IMR-90 (cell line): ENCODE measurements at regions not wholly inside any gene's neighbourhood (a gene's known extent, or its start where the extent isn't known, plus 50 kb on each side); places are given as distances from the start of the nearest gene placed in this dataset.

Experiments
- ATAC-seq: fragments of 200-7000 bp; cut with Tn5 transposase; 2 replicates; pipeline ENCODE4 v1.9.1; 2020; ENCODE audit warnings: low read depth, mild to moderate bottlenecking, moderate library complexity
- BruUV-seq: library from RNA; stranded (reverse); fragments of 400-500 nt; replicated peaks from 2 replicates; lab custom pipeline; 2021; lab: Mats Ljungman, UMichigan
- CTCF ChIA-PET: fragments of 300-600 bp; formaldehyde crosslinking; extraction: SDS; loops from one replicate; lab custom pipeline; 2021; ENCODE audit warnings: antibody characterized with exemption; lab: Yijun Ruan, JAX
- POLR2A ChIA-PET: fragments of 300-600 bp; sonication (Branson Sonifier 250); formaldehyde crosslinking; loops from one replicate; lab custom pipeline; 2022; ENCODE audit warnings: antibody characterized with exemption; ENCODE audit not compliant: unreplicated experiment; lab: Charles Lee
- DNase-seq: peaks from one replicate; pipeline ENCODE4 v3.0.0; 2013
- H2AFZ ChIP-seq: replicated peaks from 2 replicates; pipeline ENCODE3; 2013; ENCODE audit warnings: low read length, mild to moderate bottlenecking; ENCODE audit not compliant: poor library complexity
- H2AK5ac ChIP-seq: 2 replicates; pipeline ENCODE4 v1.6.1; 2013; ENCODE audit warnings: low read depth, low read length, inconsistent platforms
- H2AK9ac ChIP-seq: replicated peaks from 2 replicates; pipeline ENCODE3; 2013; ENCODE audit warnings: mild to moderate bottlenecking, low read depth, low read length, moderate library complexity; ENCODE audit not compliant: poor library complexity
- H2BK120ac ChIP-seq: 2 replicates; pipeline ENCODE4 v1.6.1; 2013; ENCODE audit warnings: low read depth, low read length, inconsistent platforms
- H2BK15ac ChIP-seq: 3 replicates; pipeline ENCODE4 v1.6.1; 2013; ENCODE audit warnings: low read depth, low read length, inconsistent platforms
- H2BK20ac ChIP-seq: 2 replicates; pipeline ENCODE4 v1.6.1; 2013; ENCODE audit warnings: low read depth, mild to moderate bottlenecking, inconsistent platforms, low read length, moderate library complexity
- H2BK5ac ChIP-seq: 2 replicates; pipeline ENCODE4 v1.6.1; 2013; ENCODE audit warnings: mild to moderate bottlenecking, low read depth, low read length, inconsistent platforms; ENCODE audit not compliant: poor library complexity, severe bottlenecking
- H3K14ac ChIP-seq: replicated peaks from 2 replicates; pipeline ENCODE4 v1.6.1; 2013; ENCODE audit warnings: low read depth, low read length, inconsistent platforms
- H3K18ac ChIP-seq: 2 replicates; pipeline ENCODE4 v1.6.1; 2013; ENCODE audit warnings: low read depth, low read length, control low read depth
- H3K23ac ChIP-seq: 2 replicates; pipeline ENCODE4 v1.6.1; 2013; ENCODE audit warnings: low read depth, low read length, inconsistent platforms
- H3K27ac ChIP-seq: 2 replicates; pipeline ENCODE4 v1.5.1; 2013; ENCODE audit warnings: mild to moderate bottlenecking, control low read depth, low read length; ENCODE audit not compliant: insufficient read depth
- H3K27me3 ChIP-seq: 2 replicates; pipeline ENCODE4 v1.6.1; 2013; ENCODE audit warnings: low read length; ENCODE audit not compliant: control insufficient read depth, insufficient read depth
- H3K36me3 ChIP-seq: 2 replicates; pipeline ENCODE4 v1.6.1; 2013; ENCODE audit warnings: low read length, mixed read lengths; ENCODE audit not compliant: control insufficient read depth, insufficient read depth
- H3K4ac ChIP-seq: 2 replicates; pipeline ENCODE4 v1.6.1; 2013; ENCODE audit warnings: low read depth, low read length, inconsistent platforms
- H3K4me1 ChIP-seq: 2 replicates; pipeline ENCODE4 v1.6.1; 2013; ENCODE audit warnings: low read length, mixed read lengths; ENCODE audit not compliant: control insufficient read depth, insufficient read depth
- H3K4me2 ChIP-seq: 2 replicates; pipeline ENCODE4 v1.6.1; 2013; ENCODE audit warnings: low read depth, mild to moderate bottlenecking, control low read depth, low read length, moderate library complexity
- H3K4me3 ChIP-seq: 2 replicates; pipeline ENCODE4 v1.5.1; 2013; ENCODE audit warnings: low read depth, mild to moderate bottlenecking, control low read depth, low read length, moderate library complexity; ENCODE audit not compliant: insufficient read depth
- H3K56ac ChIP-seq: 2 replicates; pipeline ENCODE4 v1.6.1; 2013; ENCODE audit warnings: low read length, inconsistent platforms; ENCODE audit not compliant: insufficient read depth; ENCODE audit errors: extremely low read depth
- H3K79me1 ChIP-seq, 2 experiments: 2 replicates each; pipeline ENCODE4 v1.6.1; 2013; ENCODE audit warnings: low read length in 2 of 2, inconsistent platforms in 1 of 2, low read depth in 1 of 2
- H3K9ac ChIP-seq: 2 replicates; pipeline ENCODE4 v1.6.1; 2013; ENCODE audit warnings: low read depth, low read length, control low read depth
- H3K9me1 ChIP-seq: 2 replicates; pipeline ENCODE4 v1.6.1; 2013; ENCODE audit warnings: low read length, inconsistent platforms; ENCODE audit not compliant: insufficient read depth
- H3K9me3 ChIP-seq: 2 replicates; pipeline ENCODE4 v1.6.1; 2013; ENCODE audit warnings: low read length; ENCODE audit not compliant: control insufficient read depth, insufficient read depth
- H4K20me1 ChIP-seq: 2 replicates; pipeline ENCODE4 v1.6.1; 2013; ENCODE audit warnings: low read length, inconsistent platforms; ENCODE audit not compliant: insufficient read depth
- H4K5ac ChIP-seq: 2 replicates; pipeline ENCODE4 v1.6.1; 2013; ENCODE audit warnings: mild to moderate bottlenecking, low read depth, low read length, control low read depth
- H4K8ac ChIP-seq, 2 experiments: 2 replicates each; pipeline ENCODE4 v1.6.1; 2013; ENCODE audit warnings: low read depth in 2 of 2, low read length in 2 of 2, control low read depth in 1 of 2, inconsistent platforms in 1 of 2
- H4K91ac ChIP-seq: 2 replicates; pipeline ENCODE4 v1.6.1; 2013; ENCODE audit warnings: low read depth, low read length, inconsistent platforms; ENCODE audit not compliant: insufficient read depth
- BHLHE40 ChIP-seq: fragments of 150-350 bp; IDR thresholded peaks from 2 replicates; pipeline ENCODE4 v1.6.1; 2016; ENCODE audit warnings: mild to moderate bottlenecking, low read depth, low read length
- CEBPB ChIP-seq: IDR thresholded peaks from 2 replicates; pipeline ENCODE4 v1.6.1; 2012; ENCODE audit warnings: low read depth, low read length, improper control_type of control experiment
- CHD1 ChIP-seq: IDR thresholded peaks from 2 replicates; pipeline ENCODE4 v1.6.1; 2012; ENCODE audit warnings: low read depth, low read length, improper control_type of control experiment
- FOS ChIP-seq: fragments of 150-350 bp; IDR thresholded peaks from 2 replicates; pipeline ENCODE4 v1.6.1; 2016; ENCODE audit warnings: low read depth, low read length
- MAFK ChIP-seq: IDR thresholded peaks from 2 replicates; pipeline ENCODE4 v1.6.1; 2012; ENCODE audit warnings: low read depth, low read length, improper control_type of control experiment
- MAZ ChIP-seq: IDR thresholded peaks from 2 replicates; pipeline ENCODE4 v1.6.1; 2012; ENCODE audit warnings: low read depth, mild to moderate bottlenecking, low read length, improper control_type of control experiment, moderate library complexity, borderline replicate concordance
- MXI1 ChIP-seq: IDR thresholded peaks from 2 replicates; pipeline ENCODE4 v1.6.1; 2012; ENCODE audit warnings: low read depth, mild to moderate bottlenecking, low read length, moderate library complexity, borderline replicate concordance
- NFE2L2 ChIP-seq: fragments of 150-350 bp; IDR thresholded peaks from 2 replicates; pipeline ENCODE4 v1.6.1; 2016; ENCODE audit warnings: low read depth, mild to moderate bottlenecking, low read length
- POLR2A ChIP-seq: IDR thresholded peaks from 2 replicates; pipeline ENCODE4 v1.6.1; 2012; ENCODE audit warnings: mild to moderate bottlenecking, low read depth, low read length
- RAD21 ChIP-seq: IDR thresholded peaks from 2 replicates; pipeline ENCODE4 v1.6.1; 2012; ENCODE audit warnings: low read length, improper control_type of control experiment
- RCOR1 ChIP-seq: IDR thresholded peaks from 2 replicates; pipeline ENCODE4 v1.6.1; 2012; ENCODE audit warnings: mild to moderate bottlenecking, low read length, improper control_type of control experiment; ENCODE audit not compliant: insufficient replicate concordance
- RFX5 ChIP-seq: IDR thresholded peaks from 2 replicates; pipeline ENCODE4 v1.8.0; 2012; ENCODE audit warnings: low read depth, mild to moderate bottlenecking, low read length, moderate library complexity
- SMC3 ChIP-seq: fragments of 150-350 bp; IDR thresholded peaks from 2 replicates; pipeline ENCODE4 v1.6.1; 2016; ENCODE audit warnings: low read depth, mild to moderate bottlenecking, antibody characterized with exemption, low read length, moderate library complexity
- WGBS, 2 experiments: methylation state at CpG; one replicate each; pipeline versions ENCODE4 v1.1.5 to v1.1.7; 2013; ENCODE audit warnings: missing lambda C conversion rate in 2 of 2; ENCODE audit not compliant: insufficient read length in 1 of 2; ENCODE audit errors: extremely low coverage in 2 of 2; 5-methylcytosine and 5-hydroxymethylcytosine counted together
- dilution Hi-C: fragments of 300-500 bp; cut with HindIII; formaldehyde crosslinking; loops from one replicate; pipeline ENCODE4 v1.14.3; 2018; ENCODE audit warnings: low sequenced_read_pairs; ENCODE audit not compliant: unreplicated experiment
- in situ Hi-C: fragments of 300-500 bp; cut with MboI; formaldehyde crosslinking; loops from 3 replicates; pipeline ENCODE4 v1.14.3; 2019; ENCODE audit warnings: low sequenced_read_pairs, inconsistent platforms, mixed read lengths
- intact Hi-C: fragments of 100-400 bp; cut with micrococcal nuclease; formaldehyde crosslinking; loops from 2 replicates; pipeline ENCODE4 v1.10.0; 2022
- TF ChIP-seq, protein P1 (sequence below): fragments of 150-350 bp; IDR thresholded peaks from 2 replicates; pipeline ENCODE4 v1.6.1; 2017; ENCODE audit warnings: mild to moderate bottlenecking, antibody characterized with exemption, low read length, low read depth
- TF ChIP-seq, protein P2 (sequence below): conservative IDR thresholded peaks from 2 replicates; pipeline ENCODE4 v1.5.1; 2012; ENCODE audit warnings: mild to moderate bottlenecking, low read depth, low read length, improper control_type of control experiment
- TF ChIP-seq, protein P3 (sequence below): fragments of 150-350 bp; IDR thresholded peaks from 2 replicates; pipeline ENCODE4 v1.6.1; 2016; ENCODE audit warnings: low read depth, mild to moderate bottlenecking, low read length, moderate library complexity, borderline replicate concordance

DNA sequence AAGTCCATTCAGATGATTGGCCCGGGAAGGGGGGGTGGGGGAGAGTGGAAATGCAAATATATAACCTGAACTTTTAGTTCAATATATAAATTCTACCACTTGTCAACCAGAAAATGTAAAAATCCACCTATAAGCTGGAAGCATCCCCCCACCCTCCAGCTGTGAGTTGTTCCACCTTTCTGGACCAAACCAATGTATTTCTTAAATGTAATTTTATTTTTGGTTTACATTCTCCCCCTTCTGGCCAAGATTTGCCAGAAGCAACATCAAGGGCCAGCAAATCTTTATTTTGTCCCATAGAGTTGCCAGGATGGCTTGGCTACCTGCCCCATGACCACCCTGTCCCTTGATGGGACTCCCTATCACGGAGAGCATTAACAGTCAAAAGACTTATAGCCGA lies 545.7 kb downstream of the TBL1XR1 start:
- no peak overlapping the region for H2AFZ ChIP-seq
- H3K27me3 ChIP-seq = no peaks in the 10 kb centered on the region
- no peak for DNase-seq
- TF ChIP-seq FOS (no peak), CHD1 (no peak), MXI1 (no peak), CEBPB (no peak), BHLHE40 (no peak), SMC3 (no peak), MAFK (no peak), RCOR1 (no peak), NFE2L2 (no peak), MAZ (no peak), RAD21 (no peak), RFX5 (no peak), POLR2A (no peak)
- TF ChIP-seq, protein P1, sequence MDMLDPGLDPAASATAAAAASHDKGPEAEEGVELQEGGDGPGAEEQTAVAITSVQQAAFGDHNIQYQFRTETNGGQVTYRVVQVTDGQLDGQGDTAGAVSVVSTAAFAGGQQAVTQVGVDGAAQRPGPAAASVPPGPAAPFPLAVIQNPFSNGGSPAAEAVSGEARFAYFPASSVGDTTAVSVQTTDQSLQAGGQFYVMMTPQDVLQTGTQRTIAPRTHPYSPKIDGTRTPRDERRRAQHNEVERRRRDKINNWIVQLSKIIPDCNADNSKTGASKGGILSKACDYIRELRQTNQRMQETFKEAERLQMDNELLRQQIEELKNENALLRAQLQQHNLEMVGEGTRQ = no peak
- TF ChIP-seq, protein P2, sequence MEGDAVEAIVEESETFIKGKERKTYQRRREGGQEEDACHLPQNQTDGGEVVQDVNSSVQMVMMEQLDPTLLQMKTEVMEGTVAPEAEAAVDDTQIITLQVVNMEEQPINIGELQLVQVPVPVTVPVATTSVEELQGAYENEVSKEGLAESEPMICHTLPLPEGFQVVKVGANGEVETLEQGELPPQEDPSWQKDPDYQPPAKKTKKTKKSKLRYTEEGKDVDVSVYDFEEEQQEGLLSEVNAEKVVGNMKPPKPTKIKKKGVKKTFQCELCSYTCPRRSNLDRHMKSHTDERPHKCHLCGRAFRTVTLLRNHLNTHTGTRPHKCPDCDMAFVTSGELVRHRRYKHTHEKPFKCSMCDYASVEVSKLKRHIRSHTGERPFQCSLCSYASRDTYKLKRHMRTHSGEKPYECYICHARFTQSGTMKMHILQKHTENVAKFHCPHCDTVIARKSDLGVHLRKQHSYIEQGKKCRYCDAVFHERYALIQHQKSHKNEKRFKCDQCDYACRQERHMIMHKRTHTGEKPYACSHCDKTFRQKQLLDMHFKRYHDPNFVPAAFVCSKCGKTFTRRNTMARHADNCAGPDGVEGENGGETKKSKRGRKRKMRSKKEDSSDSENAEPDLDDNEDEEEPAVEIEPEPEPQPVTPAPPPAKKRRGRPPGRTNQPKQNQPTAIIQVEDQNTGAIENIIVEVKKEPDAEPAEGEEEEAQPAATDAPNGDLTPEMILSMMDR = no peak
- TF ChIP-seq, protein P3, sequence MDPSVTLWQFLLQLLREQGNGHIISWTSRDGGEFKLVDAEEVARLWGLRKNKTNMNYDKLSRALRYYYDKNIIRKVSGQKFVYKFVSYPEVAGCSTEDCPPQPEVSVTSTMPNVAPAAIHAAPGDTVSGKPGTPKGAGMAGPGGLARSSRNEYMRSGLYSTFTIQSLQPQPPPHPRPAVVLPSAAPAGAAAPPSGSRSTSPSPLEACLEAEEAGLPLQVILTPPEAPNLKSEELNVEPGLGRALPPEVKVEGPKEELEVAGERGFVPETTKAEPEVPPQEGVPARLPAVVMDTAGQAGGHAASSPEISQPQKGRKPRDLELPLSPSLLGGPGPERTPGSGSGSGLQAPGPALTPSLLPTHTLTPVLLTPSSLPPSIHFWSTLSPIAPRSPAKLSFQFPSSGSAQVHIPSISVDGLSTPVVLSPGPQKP = no peak
- H3K4me1 ChIP-seq = no peaks in the 10 kb centered on the region
- intact Hi-C loops = no loop called here
- no peak overlapping the region for H2BK15ac ChIP-seq
- no peak overlapping the region for H2BK20ac ChIP-seq
- H4K91ac ChIP-seq = no peak overlapping the region
- no peak overlapping the region for H4K5ac ChIP-seq
- no peak overlapping the region for H2AK5ac ChIP-seq
- no peak overlapping the region for H3K9ac ChIP-seq
- no peak overlapping the region for H3K23ac ChIP-seq
- H3K27ac ChIP-seq = no peak overlapping the region
- ATAC-seq = no peak
- H4K20me1 ChIP-seq = no peaks in the 10 kb centered on the region
- no TSS peak for BruUV-seq
- H3K18ac ChIP-seq = no peak overlapping the region
- H3K14ac ChIP-seq = no peak overlapping the region
- dilution Hi-C loops = no loop called here
- no peaks in the 10 kb centered on the region for H3K79me1 ChIP-seq
- no peak overlapping the region for H2BK120ac ChIP-seq
- H2AK9ac ChIP-seq = no peak overlapping the region
- H3K56ac ChIP-seq = no peak overlapping the region
- H3K9me1 ChIP-seq = no peaks in the 10 kb centered on the region
- ChIA-PET CTCF (interaction anchor here (0.9 kb wide), 1 partner anchor 83 kb away, joined by 9 read pairs; no protein-coding TSS in a partner anchor), POLR2A (no interaction called here)
- no peak overlapping the region for H4K8ac ChIP-seq
- H3K36me3 ChIP-seq = no peaks in the 10 kb centered on the region
- no peak overlapping the region for H3K4ac ChIP-seq
- no peak overlapping the region for H3K4me3 ChIP-seq
- in situ Hi-C loops = no loop called here
- no peaks in the 10 kb centered on the region for H3K9me3 ChIP-seq
- no CpG with 5 or more reads among the region's 3 CpGs for WGBS, 2 experiments
- no peak overlapping the region for H2BK5ac ChIP-seq
- no peak overlapping the region for H3K4me2 ChIP-seq
